IPS-NIHi11 (cell line): ENCODE measurements at regions not wholly inside any gene's neighbourhood (a gene's known extent, or its start where the extent isn't known, plus 50 kb on each side); places are given as distances from the start of the nearest gene placed in this dataset.

ENCODE experiments used
- DNase-seq: peaks from one replicate; pipeline ENCODE4 v3.0.0; 2012; ENCODE audit warnings: mixed read lengths, low spot score

DNA sequence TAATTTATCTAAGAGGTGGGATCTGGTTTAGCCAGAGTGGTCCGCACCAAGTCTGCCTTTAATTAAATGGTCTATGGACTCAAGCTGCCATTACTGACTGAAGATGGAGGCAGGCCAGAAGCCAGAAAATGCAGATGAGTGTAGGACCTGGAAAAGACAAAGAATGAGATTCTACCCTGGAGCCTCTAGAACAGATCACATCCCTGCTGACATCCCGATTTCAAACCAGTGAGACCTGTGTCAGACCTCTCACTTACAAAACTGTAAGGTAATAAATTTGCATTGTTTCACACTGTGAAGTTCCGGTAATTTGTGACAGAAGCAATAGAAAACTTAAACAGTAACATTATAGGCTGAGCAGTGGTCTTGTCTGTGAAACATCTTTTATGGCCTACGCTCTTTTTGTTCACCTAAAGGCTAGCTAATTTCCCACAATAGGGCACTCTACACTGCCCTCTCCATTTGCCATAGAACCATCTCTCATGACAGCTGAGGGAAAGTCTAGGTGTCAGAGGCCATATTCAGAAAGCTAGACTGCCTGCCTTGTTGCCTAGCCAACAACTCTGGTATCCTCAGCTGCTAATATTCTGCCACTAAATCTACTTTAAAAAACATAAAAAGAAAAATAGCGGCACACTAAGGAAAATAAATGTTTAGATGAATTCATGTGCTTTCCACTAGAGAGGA, 1396.2 kb upstream of the PIK3C3 start:
- DNase-seq = no peak

DNA sequence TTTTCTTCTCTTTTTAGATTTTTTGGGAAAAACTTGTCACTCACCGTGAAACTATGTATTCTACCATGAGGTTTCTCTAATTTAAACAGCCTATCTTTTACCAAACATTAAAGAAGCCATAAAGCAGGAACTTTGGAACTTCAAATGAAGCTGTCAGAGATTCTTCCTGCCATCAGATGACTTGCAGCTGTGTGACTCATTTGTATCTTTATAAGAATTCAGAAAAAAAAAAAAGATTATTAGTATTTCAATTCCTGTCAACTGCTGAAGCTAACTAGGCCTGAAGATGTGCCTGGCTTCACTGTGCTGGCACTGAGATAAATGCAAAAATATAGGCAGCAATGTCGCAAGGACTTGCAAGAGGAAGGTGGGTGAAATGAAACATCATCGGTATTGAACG, 1399.1 kb upstream of the PIK3C3 start:
- DNase-seq = no peak

DNA sequence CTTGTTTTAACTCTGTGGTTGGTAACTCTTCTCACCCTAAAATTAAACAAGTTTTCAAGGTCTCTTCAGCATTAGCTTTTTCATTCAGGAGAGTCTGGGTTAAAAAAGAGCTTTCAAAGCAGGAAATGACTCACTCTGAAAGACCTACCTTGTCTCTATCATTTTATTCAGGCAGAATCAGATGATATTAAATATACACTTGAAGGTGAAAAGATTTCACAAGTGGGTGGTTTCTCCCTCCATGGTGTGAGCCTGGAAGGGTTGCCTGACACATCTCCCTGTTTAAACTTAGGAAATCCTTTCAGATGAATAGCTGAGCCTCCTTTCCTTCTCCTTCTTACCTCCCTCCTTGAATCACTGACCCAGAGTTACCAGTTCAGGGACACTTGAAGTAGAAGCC, 1402.0 kb upstream of the PIK3C3 start:
- no peak for DNase-seq

DNA sequence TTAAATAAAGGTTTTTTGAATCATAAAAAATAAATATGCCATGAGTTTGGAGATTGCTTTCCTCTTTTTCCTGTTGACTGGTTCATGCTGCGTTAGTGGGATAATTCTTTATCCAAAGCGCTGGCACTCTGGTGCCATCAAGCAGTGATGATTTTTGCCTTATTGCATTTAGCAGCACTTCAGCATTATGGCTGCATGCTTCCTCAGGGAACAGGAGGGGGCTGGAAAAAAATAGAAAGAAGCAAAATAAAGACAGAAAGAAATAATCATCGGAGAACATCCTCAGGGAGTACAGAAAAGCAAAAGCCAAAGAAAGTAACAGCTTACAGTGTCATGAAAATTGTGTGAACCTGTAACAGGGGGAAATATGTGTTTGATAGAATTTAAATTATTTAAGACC, 1408.2 kb upstream of the PIK3C3 start:
- no peak for DNase-seq

DNA sequence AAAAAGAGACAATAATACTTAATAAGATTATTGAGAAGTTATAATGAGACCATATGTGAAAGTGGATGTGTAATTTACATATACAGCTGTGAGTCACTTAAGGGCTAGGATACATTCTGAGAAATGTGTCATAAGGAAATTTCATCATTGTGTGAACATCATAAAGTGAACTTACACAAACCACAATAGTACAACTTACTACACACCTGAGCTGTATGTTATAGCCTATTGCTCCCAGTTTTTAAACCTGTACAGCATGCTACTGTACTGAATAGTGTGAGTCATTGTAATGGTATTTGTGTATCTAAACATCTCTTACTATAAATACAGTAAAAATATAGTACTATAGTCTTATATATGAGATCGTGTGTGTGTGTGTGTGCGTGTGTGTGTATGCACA, 1420.3 kb upstream of the PIK3C3 start:
- DNase-seq = no peak

DNA sequence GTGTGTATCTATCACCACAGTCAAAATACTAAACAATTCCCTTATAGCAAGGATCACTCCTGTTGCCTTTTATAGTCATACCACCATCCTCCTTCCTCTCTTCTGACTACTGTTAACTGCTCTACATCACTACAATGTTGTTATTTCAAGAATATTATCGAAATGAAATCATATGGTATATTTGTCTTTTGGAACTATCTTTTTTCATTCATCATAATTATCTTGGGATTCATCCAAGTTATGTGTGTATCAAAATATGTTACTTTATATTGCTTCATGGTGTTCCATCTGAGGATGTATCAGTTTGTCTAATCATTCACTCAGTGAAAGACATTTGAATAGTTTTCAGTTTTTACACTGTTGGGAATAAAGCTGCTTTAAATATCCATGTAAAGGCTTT, 1423.0 kb upstream of the PIK3C3 start:
- no peak for DNase-seq

DNA sequence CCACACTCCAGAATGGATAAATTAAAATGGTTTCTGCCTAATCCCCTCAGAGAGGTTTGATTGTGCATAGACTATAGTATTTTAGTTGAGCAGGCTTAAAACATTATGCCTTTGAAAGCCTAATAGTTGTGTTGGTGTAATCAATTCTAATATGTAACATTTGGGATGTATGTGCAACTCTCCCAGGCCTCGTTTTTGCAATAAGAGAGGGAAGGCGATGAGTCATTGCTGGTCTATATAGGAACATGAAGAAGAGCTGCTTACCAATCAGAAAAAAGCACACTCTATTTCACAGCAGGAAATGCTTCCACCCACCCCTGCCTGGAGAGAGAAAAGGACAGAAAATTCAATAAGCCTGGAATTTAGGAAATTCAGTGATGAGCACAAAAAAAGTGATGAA, 1424.0 kb upstream of the PIK3C3 start:
- DNase-seq = no peak

DNA sequence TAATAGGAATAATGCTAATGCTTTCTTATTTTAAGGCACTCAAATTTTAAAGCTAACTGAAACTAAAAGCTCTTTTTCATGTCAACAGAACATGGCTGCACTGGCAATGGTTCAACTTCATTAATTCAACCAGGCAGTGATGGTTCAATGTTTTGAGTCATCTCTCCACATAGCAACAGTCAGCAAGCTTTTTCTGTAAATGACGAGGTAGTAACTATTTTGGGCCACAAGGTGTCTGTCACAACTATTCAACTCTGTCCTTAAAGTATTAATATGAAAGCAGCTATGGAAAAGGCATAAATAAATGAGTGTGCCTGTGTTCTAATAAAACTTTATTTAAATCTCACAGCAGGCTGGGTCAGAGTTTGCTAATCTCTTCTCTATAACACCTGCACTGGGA, 1425.6 kb upstream of the PIK3C3 start:
- no peak for DNase-seq

DNA sequence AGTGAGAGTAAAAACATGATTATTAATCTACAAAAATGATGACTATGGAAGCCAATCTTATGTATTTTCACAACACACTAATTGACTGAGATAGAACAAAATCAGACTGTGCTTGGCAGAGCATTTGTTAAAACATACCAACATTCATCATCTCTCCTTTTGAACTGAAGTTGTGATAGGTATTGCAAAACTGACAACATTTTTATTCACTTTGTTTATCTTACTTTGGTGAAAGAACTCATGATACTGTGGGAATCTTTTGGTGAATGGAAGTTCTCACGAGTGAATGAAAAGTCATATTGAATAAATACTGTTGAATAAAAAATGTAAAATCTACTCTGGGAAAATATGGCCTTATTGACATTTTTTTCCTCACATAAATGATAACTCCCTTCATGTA, 1430.2 kb upstream of the PIK3C3 start:
- DNase-seq = no peak

DNA sequence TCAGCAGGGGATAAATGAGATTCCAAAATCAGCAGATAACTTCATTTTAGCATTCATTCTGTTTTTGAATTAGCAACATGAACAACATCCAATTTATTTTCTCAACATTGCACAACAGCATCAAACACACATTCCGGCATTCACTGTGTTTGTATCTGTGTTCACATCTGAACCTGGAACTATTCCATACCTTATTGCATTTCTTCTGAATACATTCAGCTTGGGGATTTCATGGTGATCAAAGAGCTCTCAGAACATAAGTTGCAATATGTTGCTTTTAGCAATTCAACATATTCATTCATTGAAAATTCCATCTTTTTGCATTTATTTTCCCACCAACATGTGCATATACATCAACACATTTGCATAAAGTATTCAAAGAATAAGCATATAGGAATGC, 1431.7 kb upstream of the PIK3C3 start:
- DNase-seq = no peak

DNA sequence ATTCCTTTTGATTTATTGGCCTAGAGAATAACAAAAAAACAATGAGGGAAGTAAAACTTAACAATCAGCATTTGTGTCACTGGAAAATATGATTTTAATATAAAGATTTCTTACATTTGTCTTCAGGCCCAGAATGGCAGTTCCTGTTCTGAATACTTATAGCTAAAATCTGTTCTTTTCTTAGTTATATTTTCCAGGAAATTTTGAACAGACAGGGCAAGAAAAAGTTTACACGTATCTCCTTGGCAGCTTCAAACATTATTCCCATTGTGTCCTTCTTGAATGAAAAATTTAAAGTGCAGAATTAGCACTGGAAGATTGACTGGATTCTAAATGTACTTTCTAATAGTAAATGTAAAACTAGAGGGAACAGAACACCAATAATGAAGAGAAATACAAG, 1454.0 kb upstream of the PIK3C3 start:
- DNase-seq = no peak

DNA sequence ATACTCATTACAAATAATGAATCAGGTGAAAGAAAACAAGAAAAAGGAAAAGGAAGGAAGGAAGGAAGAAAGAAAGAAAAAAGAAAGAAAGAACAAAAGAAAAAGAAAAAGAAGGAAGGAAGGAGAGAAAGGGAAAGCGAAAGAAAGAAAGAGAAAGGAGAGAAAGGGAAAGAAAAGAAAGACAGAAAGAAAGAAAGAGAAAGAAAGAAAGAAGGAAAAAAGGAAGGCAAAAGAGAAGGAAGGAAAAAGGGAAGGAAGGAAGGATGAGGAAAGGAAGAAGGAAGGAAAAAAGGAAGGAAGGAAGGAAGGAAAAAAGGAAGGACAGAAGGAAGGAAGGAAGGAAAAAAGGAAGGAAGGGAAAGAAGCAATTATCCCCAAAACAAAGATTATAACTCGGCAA, 1460.4 kb upstream of the PIK3C3 start:
- DNase-seq = no peak

DNA sequence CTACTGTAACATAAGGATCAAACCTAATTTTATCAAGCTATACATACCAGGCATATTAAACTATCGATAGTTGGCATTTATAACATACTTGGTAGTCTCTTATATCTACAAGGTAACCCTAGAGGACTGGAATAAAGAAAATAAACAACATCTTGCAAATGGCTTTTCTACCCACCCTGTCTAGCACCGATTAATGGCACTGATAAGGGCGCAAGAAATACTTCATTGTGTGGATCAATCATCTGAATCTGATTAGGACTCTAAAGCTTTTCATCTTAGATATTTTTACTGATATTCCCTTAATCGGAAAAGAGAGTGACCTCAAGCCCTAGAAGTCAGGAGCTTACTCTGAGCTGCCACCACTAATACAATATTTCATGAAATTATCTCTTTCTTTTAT, 1461.7 kb upstream of the PIK3C3 start:
- no peak for DNase-seq

DNA sequence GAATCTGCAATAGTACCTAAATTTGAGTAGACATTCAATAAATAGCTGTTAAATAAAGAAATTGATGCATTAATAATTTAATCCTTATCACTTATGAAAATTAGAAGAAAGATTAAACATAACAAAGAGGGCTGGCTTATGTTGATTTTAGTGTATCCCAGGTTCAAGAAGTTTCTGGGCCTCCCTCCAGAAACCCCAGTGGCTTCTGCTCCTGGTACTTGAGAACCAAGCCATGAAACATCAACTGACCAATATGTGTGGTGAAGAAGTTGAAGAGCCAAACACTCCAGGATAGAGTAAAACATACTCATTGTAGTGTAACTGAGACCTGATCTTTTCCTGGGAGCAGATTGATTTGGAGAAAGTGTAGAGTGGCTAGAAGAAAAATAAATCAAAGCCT, 1465.7 kb upstream of the PIK3C3 start:
- DNase-seq = no peak

DNA sequence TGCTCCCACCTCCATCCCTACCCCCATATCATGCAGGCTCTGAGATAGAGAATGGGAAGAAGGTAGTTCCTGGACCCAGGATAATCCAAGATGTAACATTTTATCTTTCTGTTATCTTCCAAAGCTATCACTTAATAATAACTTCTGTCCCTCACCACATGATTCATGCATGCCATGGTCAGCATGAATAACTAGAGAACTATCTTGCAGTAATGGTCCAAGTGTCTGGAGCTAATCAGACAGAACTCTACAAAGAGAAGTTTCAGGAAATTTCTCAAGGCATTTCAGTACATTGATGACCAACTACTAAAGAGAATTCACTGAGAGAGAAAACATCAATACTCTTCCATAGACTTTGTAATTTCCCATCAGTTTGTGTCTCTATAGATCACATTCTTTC, 1469.7 kb upstream of the PIK3C3 start:
- no peak for DNase-seq

DNA sequence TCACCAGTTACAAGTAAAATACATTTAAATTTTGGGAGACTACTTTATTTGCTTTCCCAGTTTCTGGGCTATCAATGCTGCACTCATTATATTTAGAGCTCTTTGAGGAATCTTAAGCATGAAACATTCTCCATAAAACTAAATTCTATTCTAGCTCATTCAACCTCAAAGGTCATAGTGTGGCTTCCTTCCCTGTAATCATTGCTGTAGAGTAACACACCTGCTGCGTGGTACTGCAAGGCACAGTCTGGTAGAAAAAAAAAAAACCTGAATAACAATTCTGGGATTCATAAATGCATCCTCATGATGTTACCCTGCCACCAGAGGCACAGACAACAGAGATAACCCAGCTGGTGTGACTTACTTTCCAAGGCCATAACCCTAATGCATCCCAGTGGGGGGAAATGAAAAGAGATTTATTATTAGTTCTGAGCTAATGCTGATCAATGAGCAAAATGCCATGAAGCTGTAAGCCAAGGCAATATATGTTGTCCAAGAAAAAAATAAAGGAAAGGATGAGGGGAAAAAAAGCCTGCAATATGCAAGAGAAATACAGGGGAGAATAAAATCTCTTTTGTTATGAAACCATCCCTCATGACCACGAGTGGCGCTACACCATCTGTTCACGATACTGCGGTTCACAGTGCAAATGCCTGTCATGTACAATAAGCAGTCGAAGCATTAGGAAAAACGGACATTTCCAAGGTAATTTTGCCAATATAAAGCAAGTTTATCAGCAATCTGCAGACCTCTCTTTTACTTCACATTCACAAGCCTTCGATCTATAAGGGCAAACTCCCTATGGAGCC, 1481.6 kb upstream of the PIK3C3 start:
- DNase-seq = no peak

DNA sequence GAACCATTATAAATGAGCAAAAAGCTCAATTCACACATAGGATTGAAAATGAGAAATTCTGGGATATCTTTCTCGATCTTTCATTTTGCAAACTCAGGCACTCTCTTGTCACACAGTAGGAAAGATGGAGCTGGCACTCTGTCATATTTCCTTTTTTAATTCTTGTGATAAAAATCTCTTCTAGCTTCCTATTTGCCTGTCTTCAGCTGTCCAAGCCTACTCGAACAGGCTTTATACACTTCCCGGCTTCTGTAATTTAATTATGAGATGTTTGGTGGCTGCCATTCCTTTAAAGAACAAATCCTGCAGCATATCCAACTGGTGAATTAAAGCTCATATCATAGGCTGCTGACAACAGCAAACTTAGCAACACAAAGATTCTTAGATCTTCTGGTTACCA, 1484.3 kb upstream of the PIK3C3 start:
- DNase-seq = no peak

DNA sequence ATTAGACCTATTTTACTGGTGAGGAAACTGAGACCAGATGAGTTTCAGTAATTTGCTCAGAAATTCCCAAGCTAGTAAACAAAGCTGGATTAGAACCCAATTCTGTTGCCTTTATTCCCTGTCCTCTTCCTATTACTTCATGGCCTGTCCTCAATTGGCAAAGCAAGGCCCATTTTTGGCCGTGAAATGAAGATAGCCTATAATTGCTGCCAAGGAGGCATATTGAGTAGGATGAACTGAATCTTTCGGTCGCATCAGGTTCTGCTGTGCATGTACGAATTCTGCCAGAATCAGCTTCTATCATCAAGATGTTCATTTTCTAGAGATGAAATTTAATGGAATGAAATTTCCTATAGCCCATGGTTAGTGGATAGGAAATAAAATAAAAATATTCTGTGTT, 1485.2 kb upstream of the PIK3C3 start:
- DNase-seq = no peak

DNA sequence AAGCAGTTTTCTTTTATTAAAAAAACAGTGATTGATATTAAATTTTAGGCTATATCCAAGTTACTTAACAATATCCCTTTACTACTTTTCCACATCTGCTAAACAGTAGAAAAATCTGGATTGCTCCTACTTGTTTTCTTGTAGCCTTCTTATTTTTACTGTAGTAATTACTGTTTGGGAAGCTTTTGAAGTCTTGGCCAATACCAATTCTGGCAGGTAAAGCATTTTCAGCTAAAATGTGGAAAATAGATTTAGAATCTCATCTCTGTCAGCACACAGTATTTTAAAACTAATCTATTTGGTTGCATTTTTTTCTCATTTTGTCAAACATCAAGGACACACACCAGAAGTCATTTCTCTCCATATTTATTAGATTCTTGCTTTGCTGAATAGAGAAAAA, 1485.7 kb upstream of the PIK3C3 start:
- no peak for DNase-seq

DNA sequence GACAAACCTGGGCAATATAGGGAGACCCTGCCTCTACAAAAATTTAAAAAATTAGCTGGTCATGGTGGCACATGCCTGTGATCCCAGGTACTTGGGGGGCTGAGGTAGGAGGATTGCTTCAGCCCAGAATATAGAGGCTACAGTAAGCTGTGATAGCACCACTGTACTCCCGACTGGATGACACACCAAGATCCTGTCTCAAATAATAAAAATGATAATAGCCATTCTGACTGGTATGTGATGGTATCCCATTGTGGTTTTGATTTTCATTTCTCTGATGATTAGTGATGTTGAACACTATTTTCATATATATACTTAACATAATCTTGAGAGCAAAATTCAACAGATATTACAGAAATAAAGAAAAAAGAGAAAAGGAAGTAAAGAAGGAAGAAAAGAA, 1491.0 kb upstream of the PIK3C3 start:
- DNase-seq = no peak

DNA sequence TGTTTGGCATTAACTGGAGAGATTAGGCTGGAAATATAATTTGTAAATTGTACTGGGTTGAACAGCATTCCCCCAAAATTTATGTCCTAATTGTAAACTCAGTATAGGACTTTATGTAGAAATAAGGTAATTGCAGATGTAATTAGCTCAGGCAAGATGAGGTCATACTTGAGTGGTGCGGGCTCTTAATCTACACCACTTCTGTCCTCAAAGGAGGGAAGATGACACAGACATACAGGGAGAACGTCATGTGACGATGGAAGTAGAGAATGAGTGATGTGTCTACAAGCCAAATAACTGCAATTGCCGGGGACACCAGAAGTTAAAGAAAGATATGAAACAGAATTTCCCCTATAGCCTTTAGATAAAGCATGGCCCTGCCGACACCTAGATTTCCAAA, 1501.1 kb upstream of the PIK3C3 start:
- DNase-seq = no peak

DNA sequence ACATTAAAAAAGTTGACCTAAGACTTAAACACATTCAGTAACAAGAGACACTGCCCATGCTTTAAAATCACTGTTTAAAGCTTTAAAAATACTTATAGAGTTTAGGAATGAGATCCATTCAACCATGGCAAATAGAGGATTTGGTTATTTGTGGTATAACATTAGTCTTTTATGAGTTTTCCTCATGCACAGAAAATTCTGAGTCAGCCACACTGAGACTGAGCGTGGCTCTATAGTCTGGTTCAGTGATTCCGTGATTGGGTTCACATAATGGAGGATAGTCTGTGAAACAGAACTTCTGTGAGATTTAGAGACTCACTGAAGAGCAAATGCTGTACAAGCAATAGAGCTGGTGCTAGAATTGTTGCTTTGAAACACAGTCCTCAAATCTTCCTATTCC, 1502.4 kb upstream of the PIK3C3 start:
- no peak for DNase-seq

DNA sequence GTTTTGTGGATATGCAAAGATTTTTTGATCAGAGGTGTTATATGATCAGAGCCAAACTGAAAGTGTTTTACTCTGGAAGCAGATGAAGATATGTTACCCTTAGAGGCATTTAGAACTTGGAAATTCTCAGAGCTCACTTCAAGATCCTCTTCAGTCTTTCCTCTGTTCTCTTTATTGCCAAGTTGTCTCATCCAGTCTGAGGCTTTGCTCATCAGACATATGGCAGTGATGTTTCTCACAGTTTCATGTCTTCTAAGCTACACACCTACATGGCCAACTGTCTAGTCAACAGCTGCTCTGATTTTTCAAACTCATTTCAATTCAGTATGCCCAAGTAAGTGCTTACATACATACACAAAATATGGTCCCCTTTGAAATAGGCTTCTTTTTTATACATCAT, 1504.3 kb upstream of the PIK3C3 start:
- DNase-seq = no peak

DNA sequence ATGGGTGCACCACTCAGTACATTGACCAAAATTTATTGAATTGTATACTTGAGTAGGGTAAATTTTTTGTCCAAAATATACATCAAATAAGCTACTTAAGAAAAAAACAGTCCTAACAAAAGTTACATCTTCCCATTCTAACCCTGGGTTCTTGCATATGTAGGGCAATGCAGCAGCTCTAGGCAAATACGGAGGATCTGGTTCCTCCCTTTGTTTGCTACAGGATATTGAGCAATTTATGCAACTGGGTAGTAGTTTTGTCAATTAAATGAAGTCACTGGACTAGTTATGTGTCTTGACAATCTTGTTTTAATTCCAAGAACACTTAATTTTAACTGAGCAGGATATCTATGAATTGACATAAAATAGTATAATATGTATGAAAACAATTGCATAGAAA, 1507.2 kb upstream of the PIK3C3 start:
- no peak for DNase-seq
